ENCODE measurements at regions not wholly inside any gene's neighbourhood (a gene's known extent, or its start where the extent isn't known, plus 50 kb on each side); places are given as distances from the start of the nearest gene placed in this dataset.

DNA sequence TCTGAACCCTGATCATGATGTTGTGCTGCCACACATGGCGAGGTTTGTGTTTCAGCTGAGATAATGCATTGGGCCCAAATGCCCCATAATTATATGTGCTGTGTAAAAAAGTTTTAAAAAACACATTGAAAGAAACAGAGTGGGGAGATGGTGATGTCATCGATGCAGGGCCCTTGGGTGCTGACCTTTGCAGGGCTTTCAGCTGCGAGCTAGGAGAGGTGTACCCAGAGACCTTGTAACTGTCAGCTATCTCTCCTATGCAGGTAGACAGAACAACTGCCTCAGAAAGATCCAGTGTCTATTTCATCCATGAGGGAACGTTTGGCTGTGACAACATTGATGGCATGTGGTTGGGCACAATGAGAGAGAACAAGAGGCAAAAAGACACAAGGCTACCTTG is 286.9 kb upstream of the CELF4 start:
- Histone ChIP-seq H3K4me3 (no peak overlapping the region), H3F3A (replicated peaks; ENCODE audit: low read depth) (no peaks in the 10 kb centered on the region), H3K79me2 (replicated peaks; ENCODE audit: insufficient read depth) (no peaks in the 10 kb centered on the region), H3K9me2 (ENCODE audit: insufficient read depth) (peaks cover 4% of the 10 kb centered on the region; the same call in 1 of the 2 replicates), H3K27me3 (ENCODE audit: insufficient read depth) (no peaks in the 10 kb centered on the region), H3K4me1 (ENCODE audit: insufficient read depth) (no peaks in the 10 kb centered on the region), H3K36me3 (ENCODE audit: insufficient read depth) (0 out of 2 replicates have a peak, but pooled peaks cover 3% of the 10 kb centered on the region), H3K27ac (ENCODE audit: low read depth) (no peak overlapping the region), H3K4me2 (no peak overlapping the region), H2AFZ (no peak overlapping the region), H4K20me1 (replicated peaks; ENCODE audit: insufficient read depth) (no peaks in the 10 kb centered on the region)
- ATAC-seq (no peak), DNase-seq (ENCODE audit: low spot score) (no peak)
- TF ChIP-seq CREB1 (CRISPR knock-in tag; IDR thresholded peaks at IDR 0.05; ENCODE audit: low read depth) (no peak), EZH2 (IDR thresholded peaks at IDR 0.05; ENCODE audit: low read depth, unreplicated experiment) (no peak), ZNF114 (CRISPR knock-in tag; IDR thresholded peaks at IDR 0.05) (no peak), JUNB (IDR thresholded peaks at IDR 0.05; ENCODE audit: unreplicated experiment) (no peak), ZNF331 (CRISPR knock-in tag; IDR thresholded peaks at IDR 0.05; ENCODE audit: low read depth) (no peak), EZH2phosphoT487 (IDR thresholded peaks at IDR 0.05; ENCODE audit: unreplicated experiment) (no peak), ZNF462 (CRISPR knock-in tag; IDR thresholded peaks at IDR 0.05) (no peak), POLR2AphosphoS5 (IDR thresholded peaks at IDR 0.05; ENCODE audit: low read depth) (no peak)
- TF ChIP-seq, protein P1, sequence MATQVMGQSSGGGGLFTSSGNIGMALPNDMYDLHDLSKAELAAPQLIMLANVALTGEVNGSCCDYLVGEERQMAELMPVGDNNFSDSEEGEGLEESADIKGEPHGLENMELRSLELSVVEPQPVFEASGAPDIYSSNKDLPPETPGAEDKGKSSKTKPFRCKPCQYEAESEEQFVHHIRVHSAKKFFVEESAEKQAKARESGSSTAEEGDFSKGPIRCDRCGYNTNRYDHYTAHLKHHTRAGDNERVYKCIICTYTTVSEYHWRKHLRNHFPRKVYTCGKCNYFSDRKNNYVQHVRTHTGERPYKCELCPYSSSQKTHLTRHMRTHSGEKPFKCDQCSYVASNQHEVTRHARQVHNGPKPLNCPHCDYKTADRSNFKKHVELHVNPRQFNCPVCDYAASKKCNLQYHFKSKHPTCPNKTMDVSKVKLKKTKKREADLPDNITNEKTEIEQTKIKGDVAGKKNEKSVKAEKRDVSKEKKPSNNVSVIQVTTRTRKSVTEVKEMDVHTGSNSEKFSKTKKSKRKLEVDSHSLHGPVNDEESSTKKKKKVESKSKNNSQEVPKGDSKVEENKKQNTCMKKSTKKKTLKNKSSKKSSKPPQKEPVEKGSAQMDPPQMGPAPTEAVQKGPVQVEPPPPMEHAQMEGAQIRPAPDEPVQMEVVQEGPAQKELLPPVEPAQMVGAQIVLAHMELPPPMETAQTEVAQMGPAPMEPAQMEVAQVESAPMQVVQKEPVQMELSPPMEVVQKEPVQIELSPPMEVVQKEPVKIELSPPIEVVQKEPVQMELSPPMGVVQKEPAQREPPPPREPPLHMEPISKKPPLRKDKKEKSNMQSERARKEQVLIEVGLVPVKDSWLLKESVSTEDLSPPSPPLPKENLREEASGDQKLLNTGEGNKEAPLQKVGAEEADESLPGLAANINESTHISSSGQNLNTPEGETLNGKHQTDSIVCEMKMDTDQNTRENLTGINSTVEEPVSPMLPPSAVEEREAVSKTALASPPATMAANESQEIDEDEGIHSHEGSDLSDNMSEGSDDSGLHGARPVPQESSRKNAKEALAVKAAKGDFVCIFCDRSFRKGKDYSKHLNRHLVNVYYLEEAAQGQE (IDR thresholded peaks at IDR 0.05; ENCODE audit: unreplicated experiment): no peak
- TF ChIP-seq, protein P2, sequence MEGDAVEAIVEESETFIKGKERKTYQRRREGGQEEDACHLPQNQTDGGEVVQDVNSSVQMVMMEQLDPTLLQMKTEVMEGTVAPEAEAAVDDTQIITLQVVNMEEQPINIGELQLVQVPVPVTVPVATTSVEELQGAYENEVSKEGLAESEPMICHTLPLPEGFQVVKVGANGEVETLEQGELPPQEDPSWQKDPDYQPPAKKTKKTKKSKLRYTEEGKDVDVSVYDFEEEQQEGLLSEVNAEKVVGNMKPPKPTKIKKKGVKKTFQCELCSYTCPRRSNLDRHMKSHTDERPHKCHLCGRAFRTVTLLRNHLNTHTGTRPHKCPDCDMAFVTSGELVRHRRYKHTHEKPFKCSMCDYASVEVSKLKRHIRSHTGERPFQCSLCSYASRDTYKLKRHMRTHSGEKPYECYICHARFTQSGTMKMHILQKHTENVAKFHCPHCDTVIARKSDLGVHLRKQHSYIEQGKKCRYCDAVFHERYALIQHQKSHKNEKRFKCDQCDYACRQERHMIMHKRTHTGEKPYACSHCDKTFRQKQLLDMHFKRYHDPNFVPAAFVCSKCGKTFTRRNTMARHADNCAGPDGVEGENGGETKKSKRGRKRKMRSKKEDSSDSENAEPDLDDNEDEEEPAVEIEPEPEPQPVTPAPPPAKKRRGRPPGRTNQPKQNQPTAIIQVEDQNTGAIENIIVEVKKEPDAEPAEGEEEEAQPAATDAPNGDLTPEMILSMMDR (conservative IDR thresholded peaks at IDR 0.05; ENCODE audit: low read depth in 2 of 2): no peak
- Mint-ChIP-seq H3K27me3 (ENCODE audit: insufficient read depth, low read depth, poor library complexity) (no peaks in the 10 kb centered on the region), H3K27ac (no peak overlapping the region; the same call in 1 of the 2 replicates), H3K4me1 (no peaks in the 10 kb centered on the region; the same call in 2 of the 3 replicates), H3K9me3 (0 out of 3 replicates have a peak, but pooled peaks cover 2% of the 10 kb centered on the region), H3K36me3 (ENCODE audit: low read depth) (no peaks in the 10 kb centered on the region), H3K4me3 (no peak overlapping the region)

All from GM23338 (cell line).